Panc1 (cell line): ENCODE measurements at regions not wholly inside any gene's neighbourhood (a gene's known extent, or its start where the extent isn't known, plus 50 kb on each side); places are given as distances from the start of the nearest gene placed in this dataset.

Experiments
- ATAC-seq: fragments of 200-7000 bp; cut with Tn5 transposase; 2 replicates; pipeline ENCODE4 v1.9.1; 2020; ENCODE audit warnings: mild to moderate bottlenecking, moderate library complexity
- BruUV-seq: library from RNA; stranded (reverse); fragments of 400-500 nt; replicated peaks from 2 replicates; lab custom pipeline; 2021; lab: Mats Ljungman, UMichigan
- CTCF ChIA-PET: fragments of 300-600 bp; sonication (Branson Sonifier 250); formaldehyde crosslinking; loops from one replicate; lab custom pipeline; 2022; ENCODE audit warnings: antibody characterized with exemption; lab: Charles Lee
- POLR2A ChIA-PET: fragments of 300-600 bp; sonication (Branson Sonifier 250); formaldehyde crosslinking; loops from one replicate; lab custom pipeline; 2022; ENCODE audit warnings: antibody characterized with exemption; lab: Charles Lee
- DNase-seq: peaks from one replicate; pipeline ENCODE4 v3.0.0-alpha.2; 2010; ENCODE audit warnings: low read depth, low spot score
- H3K27ac ChIP-seq: 2 replicates; pipeline ENCODE4 v1.5.1; 2011; ENCODE audit warnings: mild to moderate bottlenecking, low read length, inconsistent platforms
- H3K27me3 ChIP-seq: fragments of 200-500 bp; sonication (Bioruptor generic); 2 replicates; pipeline ENCODE4 v1.6.0; 2014; ENCODE audit warnings: low read length, inconsistent platforms; ENCODE audit not compliant: control insufficient read depth, insufficient read depth
- H3K36me3 ChIP-seq: fragments of 200-500 bp; sonication (Bioruptor generic); 2 replicates; pipeline ENCODE4 v1.5.1; 2014; ENCODE audit warnings: inconsistent platforms, mild to moderate bottlenecking, low read length, moderate library complexity; ENCODE audit not compliant: control insufficient read depth, insufficient read depth
- H3K4me1 ChIP-seq: 2 replicates; pipeline ENCODE4 v1.5.1; 2011; ENCODE audit warnings: inconsistent platforms, mild to moderate bottlenecking, low read length, moderate library complexity; ENCODE audit not compliant: control insufficient read depth, insufficient read depth
- H3K4me3 ChIP-seq, 2 experiments: 2 replicates each; pipeline ENCODE4 v1.5.1; 2011 to 2012; ENCODE audit warnings: low read depth in 2 of 2, low read length in 2 of 2, mild to moderate bottlenecking in 2 of 2, inconsistent platforms in 1 of 2, moderate library complexity in 1 of 2
- H3K9me3 ChIP-seq: fragments of 200-500 bp; sonication (Bioruptor generic); 2 replicates; pipeline ENCODE4 v1.5.1; 2014; ENCODE audit warnings: low read depth, mild to moderate bottlenecking, inconsistent platforms, low read length, moderate library complexity; ENCODE audit not compliant: control insufficient read depth, insufficient read depth
- POLR2AphosphoS5 ChIP-seq: IDR thresholded peaks from 2 replicates; pipeline ENCODE4 v1.6.1; 2012; ENCODE audit warnings: mild to moderate bottlenecking, low read depth, low read length, moderate library complexity
- SIN3A ChIP-seq: IDR thresholded peaks from 2 replicates; pipeline ENCODE4 v1.6.1; 2012; ENCODE audit warnings: low read depth, mild to moderate bottlenecking, low read length, moderate library complexity, borderline replicate concordance; ENCODE audit not compliant: insufficient read depth
- TCF7L2 ChIP-seq: IDR thresholded peaks from 2 replicates; pipeline ENCODE4 v1.6.1; 2011; ENCODE audit warnings: mild to moderate bottlenecking, low read depth, low read length, inconsistent platforms
- in situ Hi-C: cut with HindIII; loops from 2 replicates; pipeline ENCODE4 v1.10.0; 2016; ENCODE audit warnings: low sequenced_read_pairs, low pct_unique_long_range_greater_than_20kb
- intact Hi-C: fragments of 100-400 bp; cut with micrococcal nuclease; formaldehyde crosslinking; loops from one replicate; pipeline ENCODE4 v1.10.0; 2022; ENCODE audit not compliant: unreplicated experiment
- TF ChIP-seq, protein P1 (sequence below): fragments of 450-650 bp; IDR thresholded peaks from 2 replicates; pipeline ENCODE4 v1.5.1; 2017; ENCODE audit warnings: mild to moderate bottlenecking
- TF ChIP-seq, protein P2 (sequence below), 2 experiments: IDR thresholded peaks; 2 replicates each; pipeline ENCODE4 v1.6.1; 2011 to 2012; ENCODE audit warnings: low read depth in 2 of 2, control low read depth in 1 of 2, low read length in 1 of 2, mild to moderate bottlenecking in 1 of 2, moderate library complexity in 1 of 2; ENCODE audit not compliant: insufficient read depth in 1 of 2

DNA sequence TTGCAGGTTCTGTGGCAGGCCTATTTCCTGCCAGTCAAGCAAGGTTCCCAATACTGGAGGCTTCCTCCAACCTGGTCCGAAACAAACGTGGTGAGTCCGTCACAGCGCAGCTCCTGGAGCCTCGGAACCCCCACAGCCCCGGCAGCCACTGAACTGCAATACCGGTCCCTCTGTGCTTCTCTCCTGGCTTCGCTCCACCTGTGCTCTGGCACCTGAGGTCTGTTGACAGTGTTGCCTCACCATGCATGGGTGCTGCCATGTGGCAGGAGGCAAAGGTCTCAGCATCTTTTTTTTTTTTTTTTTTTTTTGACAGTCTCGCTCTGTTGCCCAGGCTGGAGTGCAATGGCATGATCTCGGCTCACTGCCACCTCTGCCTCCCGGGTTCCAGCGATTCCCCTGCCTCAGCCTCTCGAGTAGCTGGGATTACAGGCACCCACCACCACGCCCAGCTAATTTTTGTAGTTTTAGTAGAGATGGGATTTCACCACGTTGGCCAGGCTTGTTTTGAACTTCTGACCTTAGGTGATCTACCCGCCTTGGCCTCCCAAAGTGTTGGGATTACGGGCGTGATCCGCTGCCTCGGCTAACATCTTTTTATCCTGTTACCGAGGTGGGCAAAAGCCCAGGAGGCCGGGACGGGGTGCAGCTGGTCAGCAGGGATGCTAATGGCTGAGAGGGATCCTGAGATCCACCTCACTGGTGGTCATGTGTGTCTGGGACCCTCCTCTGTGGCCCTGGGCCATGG lies 57.1 kb upstream of the RNU6ATAC start:
- ATAC-seq (no peak), DNase-seq (no peak)
- TF ChIP-seq, protein P1, sequence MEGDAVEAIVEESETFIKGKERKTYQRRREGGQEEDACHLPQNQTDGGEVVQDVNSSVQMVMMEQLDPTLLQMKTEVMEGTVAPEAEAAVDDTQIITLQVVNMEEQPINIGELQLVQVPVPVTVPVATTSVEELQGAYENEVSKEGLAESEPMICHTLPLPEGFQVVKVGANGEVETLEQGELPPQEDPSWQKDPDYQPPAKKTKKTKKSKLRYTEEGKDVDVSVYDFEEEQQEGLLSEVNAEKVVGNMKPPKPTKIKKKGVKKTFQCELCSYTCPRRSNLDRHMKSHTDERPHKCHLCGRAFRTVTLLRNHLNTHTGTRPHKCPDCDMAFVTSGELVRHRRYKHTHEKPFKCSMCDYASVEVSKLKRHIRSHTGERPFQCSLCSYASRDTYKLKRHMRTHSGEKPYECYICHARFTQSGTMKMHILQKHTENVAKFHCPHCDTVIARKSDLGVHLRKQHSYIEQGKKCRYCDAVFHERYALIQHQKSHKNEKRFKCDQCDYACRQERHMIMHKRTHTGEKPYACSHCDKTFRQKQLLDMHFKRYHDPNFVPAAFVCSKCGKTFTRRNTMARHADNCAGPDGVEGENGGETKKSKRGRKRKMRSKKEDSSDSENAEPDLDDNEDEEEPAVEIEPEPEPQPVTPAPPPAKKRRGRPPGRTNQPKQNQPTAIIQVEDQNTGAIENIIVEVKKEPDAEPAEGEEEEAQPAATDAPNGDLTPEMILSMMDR = no peak
- TF ChIP-seq TCF7L2 = no peak
- no peak for TF ChIP-seq SIN3A
- ChIA-PET CTCF (no interaction called here), POLR2A (no interaction called here)
- no peaks in the 10 kb centered on the region for H3K9me3 ChIP-seq
- no peaks in the 10 kb centered on the region for H3K4me1 ChIP-seq
- in situ Hi-C loops = no loop called here
- no peak overlapping the region for H3K27ac ChIP-seq
- H3K4me3 ChIP-seq = no peak overlapping the region
- intact Hi-C loops = no loop called here
- no TSS peak for BruUV-seq
- no peaks in the 10 kb centered on the region for H3K27me3 ChIP-seq
- H3K36me3 ChIP-seq = no peaks in the 10 kb centered on the region

DNA sequence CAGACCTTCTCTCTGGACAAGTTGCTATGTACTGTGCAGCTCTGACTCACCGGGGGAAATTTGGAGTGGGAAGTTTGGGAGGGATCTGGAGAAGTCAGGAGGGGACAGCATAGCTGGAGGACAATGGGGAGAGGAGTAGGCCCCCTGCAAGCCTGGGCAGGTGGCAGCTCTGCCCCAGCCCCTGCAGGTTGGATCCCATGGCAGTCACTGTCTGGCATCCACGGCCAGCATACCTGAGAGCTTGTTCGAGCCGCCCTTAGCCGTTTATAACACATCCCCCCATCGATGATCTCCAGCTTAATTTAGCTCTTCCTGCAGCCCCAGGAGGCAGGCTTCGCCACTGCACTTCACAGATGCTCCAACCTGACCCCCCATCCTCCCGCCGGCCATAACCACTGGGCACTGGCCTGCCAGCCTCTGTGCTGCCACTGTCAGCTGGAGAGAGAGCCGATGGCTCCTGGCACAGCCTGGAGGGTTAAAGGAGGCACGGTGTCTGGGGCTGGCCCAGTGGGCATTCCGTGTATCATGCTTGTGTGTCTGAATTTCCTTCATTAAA lies 57.7 kb upstream of the RNU6ATAC start:
- CTCF ChIA-PET = no interaction called here
- Histone ChIP-seq H3K27me3 (no peaks in the 10 kb centered on the region), H3K4me1 (no peaks in the 10 kb centered on the region), H3K27ac (no peak overlapping the region), H3K9me3 (no peaks in the 10 kb centered on the region), H3K4me3 (no peak overlapping the region), H3K36me3 (no peaks in the 10 kb centered on the region)
- no TSS peak for BruUV-seq
- no peak for ATAC-seq
- intact Hi-C loops (no loop called here), in situ Hi-C loops (no loop called here)
- DNase-seq = no peak
- POLR2A ChIA-PET = no interaction called here
- TF ChIP-seq, protein P2, sequence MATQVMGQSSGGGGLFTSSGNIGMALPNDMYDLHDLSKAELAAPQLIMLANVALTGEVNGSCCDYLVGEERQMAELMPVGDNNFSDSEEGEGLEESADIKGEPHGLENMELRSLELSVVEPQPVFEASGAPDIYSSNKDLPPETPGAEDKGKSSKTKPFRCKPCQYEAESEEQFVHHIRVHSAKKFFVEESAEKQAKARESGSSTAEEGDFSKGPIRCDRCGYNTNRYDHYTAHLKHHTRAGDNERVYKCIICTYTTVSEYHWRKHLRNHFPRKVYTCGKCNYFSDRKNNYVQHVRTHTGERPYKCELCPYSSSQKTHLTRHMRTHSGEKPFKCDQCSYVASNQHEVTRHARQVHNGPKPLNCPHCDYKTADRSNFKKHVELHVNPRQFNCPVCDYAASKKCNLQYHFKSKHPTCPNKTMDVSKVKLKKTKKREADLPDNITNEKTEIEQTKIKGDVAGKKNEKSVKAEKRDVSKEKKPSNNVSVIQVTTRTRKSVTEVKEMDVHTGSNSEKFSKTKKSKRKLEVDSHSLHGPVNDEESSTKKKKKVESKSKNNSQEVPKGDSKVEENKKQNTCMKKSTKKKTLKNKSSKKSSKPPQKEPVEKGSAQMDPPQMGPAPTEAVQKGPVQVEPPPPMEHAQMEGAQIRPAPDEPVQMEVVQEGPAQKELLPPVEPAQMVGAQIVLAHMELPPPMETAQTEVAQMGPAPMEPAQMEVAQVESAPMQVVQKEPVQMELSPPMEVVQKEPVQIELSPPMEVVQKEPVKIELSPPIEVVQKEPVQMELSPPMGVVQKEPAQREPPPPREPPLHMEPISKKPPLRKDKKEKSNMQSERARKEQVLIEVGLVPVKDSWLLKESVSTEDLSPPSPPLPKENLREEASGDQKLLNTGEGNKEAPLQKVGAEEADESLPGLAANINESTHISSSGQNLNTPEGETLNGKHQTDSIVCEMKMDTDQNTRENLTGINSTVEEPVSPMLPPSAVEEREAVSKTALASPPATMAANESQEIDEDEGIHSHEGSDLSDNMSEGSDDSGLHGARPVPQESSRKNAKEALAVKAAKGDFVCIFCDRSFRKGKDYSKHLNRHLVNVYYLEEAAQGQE (IDR thresholded peaks at IDR 0.05; ENCODE audit: insufficient read depth in 1 of 2, low read depth in 2 of 2, low read length in 1 of 2) = no peak
- TF ChIP-seq SIN3A = no peak
- TF ChIP-seq, protein P1 = no peak
- no peak for TF ChIP-seq POLR2AphosphoS5
- TF ChIP-seq TCF7L2 = no peak
